ENCODE measurements at regions not wholly inside any gene's neighbourhood (a gene's known extent, or its start where the extent isn't known, plus 50 kb on each side); places are given as distances from the start of the nearest gene placed in this dataset.

- peaks cover 1% of the 10 kb centered on the region for H3K36me3 Mint-ChIP-seq
- H3K9me3 Mint-ChIP-seq: no peaks in the 10 kb centered on the region
- H3K4me1 Mint-ChIP-seq: peaks cover 5 to 10% (median 6%) of the 10 kb centered on the region in 3 donors
- no peak overlapping the region for H3K4me3 Mint-ChIP-seq
- H3K27ac Mint-ChIP-seq: peak overlapping the region in 1 of 3 donors; percentile 29
- H3K27me3 Mint-ChIP-seq: peaks cover 2% of the 10 kb centered on the region
Observed at GRCh38 chr11:134577751-134578395, 165.8 kb upstream of the B3GAT1 start.

GRCh38 chr11:134576721-134577171 lies 164.7 kb upstream of the B3GAT1 start:
- Mint-ChIP-seq H3K4me1 (peaks cover 0 to 6% (median 4%) of the 10 kb centered on the region in 3 donors), H3K27me3 (peaks cover 2% of the 10 kb centered on the region), H3K9me3 (no peaks in the 10 kb centered on the region), H3K36me3 (peaks cover 1% of the 10 kb centered on the region), H3K4me3 (no peak overlapping the region), H3K27ac (no peak overlapping the region)

GRCh38 chr11:134576286-134576685 lies 164.2 kb upstream of the B3GAT1 start:
- H3K36me3 Mint-ChIP-seq: peaks cover 1% of the 10 kb centered on the region
- no peaks in the 10 kb centered on the region for H3K9me3 Mint-ChIP-seq
- H3K4me1 Mint-ChIP-seq: peaks cover 0 to 4% (median 2%) of the 10 kb centered on the region in 3 donors
- peaks cover 2% of the 10 kb centered on the region for H3K27me3 Mint-ChIP-seq
- no peak overlapping the region for H3K4me3 Mint-ChIP-seq
- no peak overlapping the region for H3K27ac Mint-ChIP-seq

GRCh38 chr11:134575504-134576230 lies 163.6 kb upstream of the B3GAT1 start:
- no peak overlapping the region for H3K27ac Mint-ChIP-seq
- H3K36me3 Mint-ChIP-seq: peaks cover 1% of the 10 kb centered on the region
- H3K4me1 Mint-ChIP-seq: no peaks in the 10 kb centered on the region
- H3K4me3 Mint-ChIP-seq: no peak overlapping the region
- H3K9me3 Mint-ChIP-seq: no peaks in the 10 kb centered on the region
- peaks cover 2% of the 10 kb centered on the region for H3K27me3 Mint-ChIP-seq

- Mint-ChIP-seq H3K27ac (no peak overlapping the region), H3K36me3 (peaks cover 1% of the 10 kb centered on the region), H3K4me3 (no peak overlapping the region), H3K9me3 (peaks cover 0 to 3% (median 3%) of the 10 kb centered on the region in 3 donors), H3K27me3 (peaks cover 2% of the 10 kb centered on the region), H3K4me1 (no peaks in the 10 kb centered on the region)
Observed at GRCh38 chr11:134574947-134575346, 162.9 kb upstream of the B3GAT1 start.

- H3K4me3 Mint-ChIP-seq: no peak overlapping the region
- peaks cover 2% of the 10 kb centered on the region for H3K27me3 Mint-ChIP-seq
- H3K27ac Mint-ChIP-seq: peak overlapping the region in 1 of 3 donors; percentile 19
- peaks cover 0 to 3% (median 3%) of the 10 kb centered on the region in 3 donors for H3K9me3 Mint-ChIP-seq
- no peaks in the 10 kb centered on the region for H3K4me1 Mint-ChIP-seq
- H3K36me3 Mint-ChIP-seq: peaks cover 1% of the 10 kb centered on the region
Observed at GRCh38 chr11:134574425-134574824, 162.4 kb upstream of the B3GAT1 start.

GRCh38 chr11:134573857-134574256 lies 161.8 kb upstream of the B3GAT1 start:
- peak overlapping the region in 1 of 3 donors; percentile 19 for H3K27ac Mint-ChIP-seq
- peaks cover 0 to 3% (median 3%) of the 10 kb centered on the region in 3 donors for H3K9me3 Mint-ChIP-seq
- peaks cover 1% of the 10 kb centered on the region for H3K36me3 Mint-ChIP-seq
- H3K27me3 Mint-ChIP-seq: peaks cover 5% of the 10 kb centered on the region
- no peak overlapping the region for H3K4me3 Mint-ChIP-seq
- H3K4me1 Mint-ChIP-seq: no peaks in the 10 kb centered on the region

- Mint-ChIP-seq H3K4me1 (no peaks in the 10 kb centered on the region), H3K27me3 (peaks cover 5% of the 10 kb centered on the region), H3K9me3 (peaks cover 0 to 3% (median 3%) of the 10 kb centered on the region in 3 donors), H3K36me3 (peaks cover 1% of the 10 kb centered on the region), H3K27ac (no peak overlapping the region), H3K4me3 (no peak overlapping the region)
Observed at GRCh38 chr11:134572741-134573675, 161.0 kb upstream of the B3GAT1 start.

GRCh38 chr11:134571301-134571700 lies 159.3 kb upstream of the B3GAT1 start:
- H3K9me3 Mint-ChIP-seq: peaks cover 0 to 3% (median 3%) of the 10 kb centered on the region in 3 donors
- no peak overlapping the region for H3K27ac Mint-ChIP-seq
- H3K36me3 Mint-ChIP-seq: peaks cover 1% of the 10 kb centered on the region
- H3K27me3 Mint-ChIP-seq: peaks cover 4% of the 10 kb centered on the region
- no peaks in the 10 kb centered on the region for H3K4me1 Mint-ChIP-seq
- H3K4me3 Mint-ChIP-seq: no peak overlapping the region

GRCh38 chr11:134569195-134569594 lies 157.2 kb upstream of the B3GAT1 start:
- H3K9me3 Mint-ChIP-seq: peaks cover 0 to 3% (median 3%) of the 10 kb centered on the region in 3 donors
- H3K36me3 Mint-ChIP-seq: peaks cover 1% of the 10 kb centered on the region
- no peak overlapping the region for H3K4me3 Mint-ChIP-seq
- H3K4me1 Mint-ChIP-seq: no peaks in the 10 kb centered on the region
- peaks cover 4% of the 10 kb centered on the region for H3K27me3 Mint-ChIP-seq
- no peak overlapping the region for H3K27ac Mint-ChIP-seq

GRCh38 chr11:134566311-134566710 lies 154.3 kb upstream of the B3GAT1 start:
- H3K9me3 Mint-ChIP-seq: peaks cover 0 to 3% (median 3%) of the 10 kb centered on the region in 3 donors
- no peak overlapping the region for H3K27ac Mint-ChIP-seq
- H3K36me3 Mint-ChIP-seq: no peaks in the 10 kb centered on the region
- H3K27me3 Mint-ChIP-seq: peaks cover 4% of the 10 kb centered on the region
- no peaks in the 10 kb centered on the region for H3K4me1 Mint-ChIP-seq
- H3K4me3 Mint-ChIP-seq: no peak overlapping the region

GRCh38 chr11:134565343-134565891 lies 153.4 kb upstream of the B3GAT1 start:
- Mint-ChIP-seq H3K27me3 (peaks cover 4% of the 10 kb centered on the region), H3K36me3 (no peaks in the 10 kb centered on the region), H3K9me3 (peaks cover 0 to 3% (median 3%) of the 10 kb centered on the region in 3 donors), H3K4me1 (peaks cover 0 to 2% (median 2%) of the 10 kb centered on the region in 3 donors), H3K4me3 (no peak overlapping the region), H3K27ac (no peak overlapping the region)

- Mint-ChIP-seq H3K4me1 (peaks cover 0 to 9% (median 7%) of the 10 kb centered on the region in 3 donors), H3K36me3 (no peaks in the 10 kb centered on the region), H3K9me3 (no peaks in the 10 kb centered on the region), H3K4me3 (no peak overlapping the region), H3K27ac (no peak overlapping the region), H3K27me3 (peaks cover 4% of the 10 kb centered on the region)
Observed at GRCh38 chr11:134564472-134565200, 152.6 kb upstream of the B3GAT1 start.

- no peaks in the 10 kb centered on the region for H3K36me3 Mint-ChIP-seq
- H3K4me1 Mint-ChIP-seq: peaks cover 0 to 12% (median 7%) of the 10 kb centered on the region in 3 donors
- no peaks in the 10 kb centered on the region for H3K9me3 Mint-ChIP-seq
- no peak overlapping the region for H3K27ac Mint-ChIP-seq
- no peak overlapping the region for H3K4me3 Mint-ChIP-seq
- H3K27me3 Mint-ChIP-seq: peaks cover 1% of the 10 kb centered on the region
Observed at GRCh38 chr11:134562941-134563471, 151.0 kb upstream of the B3GAT1 start.

Measured in IgD-negative memory B cell (primary cell).